HUES48 (cell line): ENCODE measurements at regions not wholly inside any gene's neighbourhood (a gene's known extent, or its start where the extent isn't known, plus 50 kb on each side); places are given as distances from the start of the nearest gene placed in this dataset.

Source experiments
- H3K27ac ChIP-seq: one replicate; pipeline ENCODE4 v1.7.0; 2013; ENCODE audit warnings: low read depth, low read length, inconsistent platforms
- H3K27me3 ChIP-seq: 2 replicates; pipeline ENCODE4 v1.6.1; 2013; ENCODE audit warnings: mild to moderate bottlenecking, low read length; ENCODE audit not compliant: control insufficient read depth, insufficient read depth
- H3K36me3 ChIP-seq: 2 replicates; pipeline ENCODE4 v1.6.1; 2013; ENCODE audit warnings: low read length; ENCODE audit not compliant: control insufficient read depth, insufficient read depth
- H3K4me1 ChIP-seq: 2 replicates; pipeline ENCODE4 v1.6.1; 2013; ENCODE audit warnings: mild to moderate bottlenecking, low read length; ENCODE audit not compliant: control insufficient read depth, insufficient read depth
- H3K4me3 ChIP-seq: 2 replicates; pipeline ENCODE4 v1.5.1; 2013; ENCODE audit warnings: mild to moderate bottlenecking, low read depth, low read length
- H3K9ac ChIP-seq: 2 replicates; pipeline ENCODE4 v1.6.1; 2013; ENCODE audit warnings: mild to moderate bottlenecking, low read depth, low read length, moderate library complexity
- H3K9me3 ChIP-seq: 2 replicates; pipeline ENCODE4 v1.6.1; 2013; ENCODE audit warnings: low read length; ENCODE audit not compliant: control insufficient read depth, insufficient read depth

- no peaks in the 10 kb centered on the region for H3K9me3 ChIP-seq
- no peak overlapping the region for H3K4me3 ChIP-seq
- H3K4me1 ChIP-seq: peaks cover 8% of the 10 kb centered on the region
- H3K27ac ChIP-seq: no peak overlapping the region
- no peak overlapping the region for H3K9ac ChIP-seq
- H3K27me3 ChIP-seq: no peaks in the 10 kb centered on the region
- no peaks in the 10 kb centered on the region for H3K36me3 ChIP-seq
These were observed 459.5 kb upstream of the WWC1 start for GRCh38 chr5:167831754-167832504.

- Histone ChIP-seq H3K4me1 (peaks cover 8% of the 10 kb centered on the region), H3K9me3 (no peaks in the 10 kb centered on the region), H3K4me3 (no peak overlapping the region), H3K36me3 (no peaks in the 10 kb centered on the region), H3K9ac (no peak overlapping the region), H3K27me3 (no peaks in the 10 kb centered on the region), H3K27ac (no peak overlapping the region)
These were observed 458.8 kb upstream of the WWC1 start for GRCh38 chr5:167832609-167833008.

GRCh38 chr5:167833456-167833855 lies 458.0 kb upstream of the WWC1 start:
- no peak overlapping the region for H3K27ac ChIP-seq
- H3K9me3 ChIP-seq: no peaks in the 10 kb centered on the region
- H3K9ac ChIP-seq: no peak overlapping the region
- no peaks in the 10 kb centered on the region for H3K27me3 ChIP-seq
- no peak overlapping the region for H3K4me3 ChIP-seq
- H3K4me1 ChIP-seq: peaks cover 11% of the 10 kb centered on the region
- H3K36me3 ChIP-seq: no peaks in the 10 kb centered on the region

GRCh38 chr5:167835146-167835545 lies 456.3 kb upstream of the WWC1 start:
- no peaks in the 10 kb centered on the region for H3K9me3 ChIP-seq
- no peaks in the 10 kb centered on the region for H3K27me3 ChIP-seq
- peaks cover 16% of the 10 kb centered on the region for H3K4me1 ChIP-seq
- H3K36me3 ChIP-seq: no peaks in the 10 kb centered on the region
- no peak overlapping the region for H3K4me3 ChIP-seq
- H3K9ac ChIP-seq: no peak overlapping the region
- no peak overlapping the region for H3K27ac ChIP-seq

- H3K9ac ChIP-seq: no peak overlapping the region
- no peaks in the 10 kb centered on the region for H3K27me3 ChIP-seq
- H3K9me3 ChIP-seq: no peaks in the 10 kb centered on the region
- peaks cover 16% of the 10 kb centered on the region for H3K4me1 ChIP-seq
- H3K36me3 ChIP-seq: no peaks in the 10 kb centered on the region
- no peak overlapping the region for H3K27ac ChIP-seq
- no peak overlapping the region for H3K4me3 ChIP-seq
These were observed 454.3 kb upstream of the WWC1 start for GRCh38 chr5:167837127-167837526.

- Histone ChIP-seq H3K9me3 (no peaks in the 10 kb centered on the region), H3K27ac (no peak overlapping the region), H3K4me3 (no peak overlapping the region), H3K27me3 (no peaks in the 10 kb centered on the region), H3K9ac (no peak overlapping the region), H3K4me1 (peaks cover 16% of the 10 kb centered on the region), H3K36me3 (no peaks in the 10 kb centered on the region)
These were observed 452.4 kb upstream of the WWC1 start for GRCh38 chr5:167839065-167839464.

- no peak overlapping the region for H3K27ac ChIP-seq
- no peak overlapping the region for H3K4me3 ChIP-seq
- no peaks in the 10 kb centered on the region for H3K27me3 ChIP-seq
- H3K4me1 ChIP-seq: peaks cover 11% of the 10 kb centered on the region
- no peak overlapping the region for H3K9ac ChIP-seq
- H3K36me3 ChIP-seq: no peaks in the 10 kb centered on the region
- no peaks in the 10 kb centered on the region for H3K9me3 ChIP-seq
These were observed 450.8 kb upstream of the WWC1 start for GRCh38 chr5:167840527-167841130.

- peaks cover 3% of the 10 kb centered on the region for H3K4me1 ChIP-seq
- no peaks in the 10 kb centered on the region for H3K9me3 ChIP-seq
- H3K9ac ChIP-seq: no peak overlapping the region
- no peak overlapping the region for H3K27ac ChIP-seq
- no peak overlapping the region for H3K4me3 ChIP-seq
- H3K27me3 ChIP-seq: no peaks in the 10 kb centered on the region
- H3K36me3 ChIP-seq: no peaks in the 10 kb centered on the region
These were observed 447.4 kb upstream of the WWC1 start for GRCh38 chr5:167843881-167844572.

- Histone ChIP-seq H3K9me3 (no peaks in the 10 kb centered on the region), H3K36me3 (no peaks in the 10 kb centered on the region), H3K9ac (no peak overlapping the region), H3K4me1 (peaks cover 3% of the 10 kb centered on the region; the same call in 1 of the 2 replicates), H3K4me3 (no peak overlapping the region), H3K27ac (peak overlapping the region; percentile 48), H3K27me3 (no peaks in the 10 kb centered on the region)
These were observed 445.5 kb upstream of the WWC1 start for GRCh38 chr5:167845952-167846351.

- H3K27ac ChIP-seq: no peak overlapping the region
These were observed 441.6 kb upstream of the WWC1 start for GRCh38 chr5:167849874-167850273.

GRCh38 chr5:167850911-167851310 lies 440.5 kb upstream of the WWC1 start:
- Histone ChIP-seq H3K27ac (no peak overlapping the region), H3K9ac (no peak overlapping the region), H3K36me3 (no peaks in the 10 kb centered on the region)

More at GRCh38 chr5:167849874-167850273, 441.6 kb upstream of the WWC1 start:
- Histone ChIP-seq H3K36me3 (no peaks in the 10 kb centered on the region), H3K27me3 (no peaks in the 10 kb centered on the region), H3K9ac (no peak overlapping the region), H3K9me3 (no peaks in the 10 kb centered on the region), H3K4me3 (no peak overlapping the region), H3K4me1 (peaks cover 3% of the 10 kb centered on the region; the same call in 1 of the 2 replicates)

More at GRCh38 chr5:167850911-167851310, 440.5 kb upstream of the WWC1 start:
- Histone ChIP-seq H3K27me3 (no peaks in the 10 kb centered on the region), H3K4me3 (no peak overlapping the region), H3K9me3 (no peaks in the 10 kb centered on the region), H3K4me1 (peaks cover under 1% of the 10 kb centered on the region; the same call in 1 of the 2 replicates)
